ENCODE measurements at regions not wholly inside any gene's neighbourhood (a gene's known extent, or its start where the extent isn't known, plus 50 kb on each side); places are given as distances from the start of the nearest gene placed in this dataset.

- no peak for DNase-seq (ENCODE audit: low read depth, low spot score)
- H3K27ac ChIP-seq = no peak overlapping the region
- no peaks in the 10 kb centered on the region for H3K36me3 ChIP-seq (ENCODE audit: insufficient read depth, low read length)
- no peaks in the 10 kb centered on the region for H3K9me3 ChIP-seq (ENCODE audit: low read depth, low read length)
- no peak overlapping the region for H3K9ac ChIP-seq (ENCODE audit: insufficient read length)
- TF ChIP-seq POLR2AphosphoS5 (IDR thresholded peaks at IDR 0.05; ENCODE audit: borderline replicate concordance, low read depth, low read length) (no peak), EZH2 (IDR thresholded peaks at IDR 0.05) (no peak), FOXP2 (optimal IDR thresholded peaks at IDR 0.05; ENCODE audit: control extremely low read depth, extremely low read length, insufficient read depth) (no peak)
- H3K4me3 ChIP-seq = no peak overlapping the region
Observed at GRCh38 chr10:109480836-109481235, 442.5 kb downstream of the XPNPEP1 start.

GRCh38 chr10:109475711-109476421 lies 447.4 kb downstream of the XPNPEP1 start:
- Histone ChIP-seq H3K9me3 (ENCODE audit: low read depth, low read length) (no peaks in the 10 kb centered on the region), H3K4me3 (peak overlapping the region; percentile 69), H3K9ac (ENCODE audit: insufficient read length) (no peak overlapping the region), H3K36me3 (ENCODE audit: insufficient read depth, low read length) (no peaks in the 10 kb centered on the region), H3K27ac (peak overlapping the region; percentile 84)
- no peak for TF ChIP-seq EZH2 (IDR thresholded peaks at IDR 0.05)
- TF ChIP-seq POLR2AphosphoS5 (IDR thresholded peaks at IDR 0.05; ENCODE audit: borderline replicate concordance, low read depth, low read length) = no peak
- TF ChIP-seq FOXP2 (optimal IDR thresholded peaks at IDR 0.05; ENCODE audit: control extremely low read depth, extremely low read length, insufficient read depth) = no peak
- peak; percentile 14 for DNase-seq (ENCODE audit: low read depth, low spot score)

- Histone ChIP-seq H3K27ac (no peak overlapping the region; the same call in 1 of the 2 replicates), H3K9ac (ENCODE audit: insufficient read length) (no peak overlapping the region), H3K36me3 (ENCODE audit: insufficient read depth, low read length) (no peaks in the 10 kb centered on the region), H3K9me3 (ENCODE audit: low read depth, low read length) (no peaks in the 10 kb centered on the region), H3K4me3 (no peak overlapping the region)
- TF ChIP-seq EZH2 (IDR thresholded peaks at IDR 0.05) = no peak
- no peak for TF ChIP-seq FOXP2 (optimal IDR thresholded peaks at IDR 0.05; ENCODE audit: control extremely low read depth, extremely low read length, insufficient read depth)
- TF ChIP-seq POLR2AphosphoS5 (IDR thresholded peaks at IDR 0.05; ENCODE audit: borderline replicate concordance, low read depth, low read length) = no peak
- DNase-seq (ENCODE audit: low read depth, low spot score) = no peak
Observed at GRCh38 chr10:109474812-109475211, 448.5 kb downstream of the XPNPEP1 start.

- H3K36me3 ChIP-seq (ENCODE audit: insufficient read depth, low read length) = no peaks in the 10 kb centered on the region
- no peak overlapping the region for H3K9ac ChIP-seq (ENCODE audit: insufficient read length)
- TF ChIP-seq EZH2 (IDR thresholded peaks at IDR 0.05) = no peak
- TF ChIP-seq POLR2AphosphoS5 (IDR thresholded peaks at IDR 0.05; ENCODE audit: borderline replicate concordance, low read depth, low read length) = no peak
- no peak for TF ChIP-seq FOXP2 (optimal IDR thresholded peaks at IDR 0.05; ENCODE audit: control extremely low read depth, extremely low read length, insufficient read depth)
- H3K4me3 ChIP-seq = no peak overlapping the region
- no peaks in the 10 kb centered on the region for H3K9me3 ChIP-seq (ENCODE audit: low read depth, low read length)
- no peak for DNase-seq (ENCODE audit: low read depth, low spot score)
- no peak overlapping the region for H3K27ac ChIP-seq
Observed at GRCh38 chr10:109474261-109474660, 449.1 kb downstream of the XPNPEP1 start.

- DNase-seq (ENCODE audit: low read depth, low spot score) = no peak
Observed at GRCh38 chr10:109467551-109467950, 455.8 kb downstream of the XPNPEP1 start.

GRCh38 chr10:109464949-109465348 lies 458.4 kb downstream of the XPNPEP1 start:
- Histone ChIP-seq H3K9ac (ENCODE audit: insufficient read length) (no peak overlapping the region), H3K4me3 (no peak overlapping the region), H3K27ac (no peak overlapping the region), H3K36me3 (ENCODE audit: insufficient read depth, low read length) (no peaks in the 10 kb centered on the region), H3K9me3 (ENCODE audit: low read depth, low read length) (no peaks in the 10 kb centered on the region)
- no peak for DNase-seq (ENCODE audit: low read depth, low spot score)
- TF ChIP-seq POLR2AphosphoS5 (IDR thresholded peaks at IDR 0.05; ENCODE audit: borderline replicate concordance, low read depth, low read length) (no peak), EZH2 (IDR thresholded peaks at IDR 0.05) (no peak), FOXP2 (optimal IDR thresholded peaks at IDR 0.05; ENCODE audit: control extremely low read depth, extremely low read length, insufficient read depth) (no peak)

More at GRCh38 chr10:109467551-109467950, 455.8 kb downstream of the XPNPEP1 start:
- Histone ChIP-seq H3K27ac (no peak overlapping the region), H3K9ac (ENCODE audit: insufficient read length) (no peak overlapping the region), H3K36me3 (ENCODE audit: insufficient read depth, low read length) (no peaks in the 10 kb centered on the region), H3K4me3 (no peak overlapping the region), H3K9me3 (ENCODE audit: low read depth, low read length) (no peaks in the 10 kb centered on the region)
- no peak for TF ChIP-seq EZH2 (IDR thresholded peaks at IDR 0.05)
- no peak for TF ChIP-seq POLR2AphosphoS5 (IDR thresholded peaks at IDR 0.05; ENCODE audit: borderline replicate concordance, low read depth, low read length)
- no peak for TF ChIP-seq FOXP2 (optimal IDR thresholded peaks at IDR 0.05; ENCODE audit: control extremely low read depth, extremely low read length, insufficient read depth)

- Histone ChIP-seq H3K36me3 (ENCODE audit: insufficient read depth, low read length) (no peaks in the 10 kb centered on the region), H3K27ac (no peak overlapping the region), H3K9ac (ENCODE audit: insufficient read length) (no peak overlapping the region), H3K9me3 (ENCODE audit: low read depth, low read length) (no peaks in the 10 kb centered on the region), H3K4me3 (peak overlapping the region; percentile 74)
- DNase-seq (ENCODE audit: low read depth, low spot score) = no peak
- no peak for TF ChIP-seq FOXP2 (optimal IDR thresholded peaks at IDR 0.05; ENCODE audit: control extremely low read depth, extremely low read length, insufficient read depth)
- no peak for TF ChIP-seq EZH2 (IDR thresholded peaks at IDR 0.05)
- TF ChIP-seq POLR2AphosphoS5 (IDR thresholded peaks at IDR 0.05; ENCODE audit: borderline replicate concordance, low read depth, low read length) = no peak
Observed at GRCh38 chr10:109457302-109457638, 466.0 kb downstream of the XPNPEP1 start.

- no peak for DNase-seq (ENCODE audit: low read depth, low spot score)
- peak overlapping the region; percentile 74 for H3K4me3 ChIP-seq
- no peak overlapping the region for H3K27ac ChIP-seq
- no peaks in the 10 kb centered on the region for H3K9me3 ChIP-seq (ENCODE audit: low read depth, low read length)
- no peak for TF ChIP-seq FOXP2 (optimal IDR thresholded peaks at IDR 0.05; ENCODE audit: control extremely low read depth, extremely low read length, insufficient read depth)
- no peak for TF ChIP-seq EZH2 (IDR thresholded peaks at IDR 0.05)
- TF ChIP-seq POLR2AphosphoS5 (IDR thresholded peaks at IDR 0.05; ENCODE audit: borderline replicate concordance, low read depth, low read length) = no peak
- no peaks in the 10 kb centered on the region for H3K36me3 ChIP-seq (ENCODE audit: insufficient read depth, low read length)
- H3K9ac ChIP-seq (ENCODE audit: insufficient read length) = no peak overlapping the region
Observed at GRCh38 chr10:109456566-109457301, 466.6 kb downstream of the XPNPEP1 start.

Data from SK-N-MC (cell line).